Activated CD4-positive, alpha-beta T cell treated with anti-CD3 and anti-CD28 coated beads for 36 hours (primary cell): ENCODE measurements at regions not wholly inside any gene's neighbourhood (a gene's known extent, or its start where the extent isn't known, plus 50 kb on each side); places are given as distances from the start of the nearest gene placed in this dataset.
"Not testable (repeated sequence)": the region's sequence is repeated elsewhere in the genome, so short reads cannot be mapped to it uniquely, and the experiment has no call there.

Experiments
- ATAC-seq: fragments of 200-7000 bp; cut with Tn5 transposase; one replicate; pipeline ENCODE4 v1.10.0; 2021; ENCODE audit warnings: mild to moderate bottlenecking, moderate library complexity
- CTCF ChIA-PET: fragments of 350-600 bp; sonication (Branson Sonifier 250); formaldehyde crosslinking; loops from one replicate; lab custom pipeline; 2021; ENCODE audit warnings: antibody characterized with exemption; lab: Charles Lee
- POLR2A ChIA-PET: fragments of 350-600 bp; sonication (Branson Sonifier 250); formaldehyde crosslinking; loops from one replicate; lab custom pipeline; 2021; ENCODE audit warnings: antibody characterized with exemption, inconsistent platforms; lab: Charles Lee
- DNase-seq: peaks from one replicate; pipeline ENCODE4 v3.0.0-alpha.2; 2020
- H3K27ac Mint-ChIP-seq: one replicate; pipeline ENCODE4 v1.8.0; 2021; ENCODE audit warnings: mixed read lengths
- H3K27me3 Mint-ChIP-seq: one replicate; pipeline ENCODE4 v1.8.0; 2021; ENCODE audit warnings: mixed read lengths
- H3K36me3 Mint-ChIP-seq: one replicate; pipeline ENCODE4 v1.8.0; 2021; ENCODE audit warnings: low read depth, mixed read lengths
- H3K4me1 Mint-ChIP-seq: one replicate; pipeline ENCODE4 v1.8.0; 2021; ENCODE audit warnings: mixed read lengths
- H3K4me3 Mint-ChIP-seq: one replicate; pipeline ENCODE4 v1.8.0; 2021; ENCODE audit warnings: mild to moderate bottlenecking, moderate library complexity, mixed read lengths
- H3K9me3 Mint-ChIP-seq: one replicate; pipeline ENCODE4 v1.8.0; 2021; ENCODE audit warnings: low read depth, mixed read lengths
- intact Hi-C, 2 experiments: fragments of 100-400 bp; cut with DNase I in 1 of 2; cut with micrococcal nuclease in 1 of 2; formaldehyde crosslinking; loops; one replicate each; pipeline versions ENCODE4 v1.14.2 to v1.15.1; 2022 to 2024; cut with DNase I, micrococcal nuclease

DNA sequence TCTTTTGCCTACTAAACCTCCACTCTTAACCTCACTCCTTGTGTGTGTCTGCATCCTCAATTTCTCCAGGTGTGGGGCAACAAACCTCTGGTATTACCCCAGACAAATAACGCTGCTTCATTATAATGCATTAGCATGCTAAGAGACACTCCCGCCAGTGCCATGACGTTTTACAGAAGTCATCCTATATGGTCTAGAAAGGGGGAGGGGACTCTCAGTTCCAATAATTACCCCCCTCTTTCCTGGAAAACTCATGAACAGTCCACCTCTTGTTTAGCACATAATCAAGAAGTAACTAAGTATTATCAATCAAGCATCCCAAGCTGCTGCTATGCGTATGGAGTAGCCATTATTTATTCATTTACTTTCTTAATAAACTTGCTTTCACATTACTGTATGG is 364.5 kb downstream of the TYW1 start:
- intact Hi-C loops = no loop called here
- ATAC-seq (no peak), DNase-seq (no peak)
- no peaks in the 10 kb centered on the region for H3K4me1 Mint-ChIP-seq
- peaks cover 2% of the 10 kb centered on the region for H3K27me3 Mint-ChIP-seq
- no peak overlapping the region for H3K4me3 Mint-ChIP-seq
- ChIA-PET CTCF (no interaction called here), POLR2A (no interaction called here)
- H3K36me3 Mint-ChIP-seq = peaks cover 7% of the 10 kb centered on the region
- H3K27ac Mint-ChIP-seq = no peak overlapping the region
- H3K9me3 Mint-ChIP-seq = peaks cover 7% of the 10 kb centered on the region

DNA sequence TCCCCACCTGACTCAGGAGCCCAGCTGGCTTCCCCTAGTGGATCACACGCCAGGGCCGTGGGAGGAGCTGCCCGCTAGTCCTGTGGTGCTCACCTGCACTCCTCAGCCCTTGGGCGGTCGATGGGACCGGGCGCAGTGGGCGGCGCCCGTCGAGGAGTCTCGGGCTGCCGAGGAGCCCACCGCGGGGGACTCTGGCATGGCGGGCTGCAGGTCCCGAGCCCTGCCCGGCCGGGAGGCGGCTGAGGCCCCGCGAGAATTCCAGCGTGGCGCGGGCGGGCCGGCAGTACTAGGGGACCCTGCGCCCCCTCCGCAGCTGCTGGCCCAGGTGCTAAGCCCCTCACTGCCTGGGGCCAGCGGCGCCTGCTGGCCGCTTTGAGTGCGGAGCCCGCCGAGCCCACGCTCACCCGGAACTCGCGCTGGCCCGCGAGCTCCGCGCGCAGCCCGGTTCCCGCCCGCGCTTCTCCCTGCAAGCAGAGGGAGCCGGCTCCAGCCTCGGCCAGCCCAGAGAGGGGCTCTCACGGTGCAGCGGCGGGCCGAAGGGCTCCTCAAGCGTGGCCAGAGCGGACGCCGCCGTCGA is 367.9 kb downstream of the TYW1 start:
- ChIA-PET CTCF (interaction anchor here (1.1 kb wide), 1 partner anchor 14 kb away, joined by 4 read pairs; no protein-coding TSS in a partner anchor), POLR2A (no interaction called here)
- intact Hi-C loops = no loop called here
- ATAC-seq = no peak
- Mint-ChIP-seq H3K27me3 (peaks cover 3% of the 10 kb centered on the region), H3K36me3 (no peaks in the 10 kb centered on the region), H3K4me1 (no peaks in the 10 kb centered on the region), H3K9me3 (peaks cover 3% of the 10 kb centered on the region), H3K27ac (no peak overlapping the region), H3K4me3 (no peak overlapping the region)
- DNase-seq = no peak

DNA sequence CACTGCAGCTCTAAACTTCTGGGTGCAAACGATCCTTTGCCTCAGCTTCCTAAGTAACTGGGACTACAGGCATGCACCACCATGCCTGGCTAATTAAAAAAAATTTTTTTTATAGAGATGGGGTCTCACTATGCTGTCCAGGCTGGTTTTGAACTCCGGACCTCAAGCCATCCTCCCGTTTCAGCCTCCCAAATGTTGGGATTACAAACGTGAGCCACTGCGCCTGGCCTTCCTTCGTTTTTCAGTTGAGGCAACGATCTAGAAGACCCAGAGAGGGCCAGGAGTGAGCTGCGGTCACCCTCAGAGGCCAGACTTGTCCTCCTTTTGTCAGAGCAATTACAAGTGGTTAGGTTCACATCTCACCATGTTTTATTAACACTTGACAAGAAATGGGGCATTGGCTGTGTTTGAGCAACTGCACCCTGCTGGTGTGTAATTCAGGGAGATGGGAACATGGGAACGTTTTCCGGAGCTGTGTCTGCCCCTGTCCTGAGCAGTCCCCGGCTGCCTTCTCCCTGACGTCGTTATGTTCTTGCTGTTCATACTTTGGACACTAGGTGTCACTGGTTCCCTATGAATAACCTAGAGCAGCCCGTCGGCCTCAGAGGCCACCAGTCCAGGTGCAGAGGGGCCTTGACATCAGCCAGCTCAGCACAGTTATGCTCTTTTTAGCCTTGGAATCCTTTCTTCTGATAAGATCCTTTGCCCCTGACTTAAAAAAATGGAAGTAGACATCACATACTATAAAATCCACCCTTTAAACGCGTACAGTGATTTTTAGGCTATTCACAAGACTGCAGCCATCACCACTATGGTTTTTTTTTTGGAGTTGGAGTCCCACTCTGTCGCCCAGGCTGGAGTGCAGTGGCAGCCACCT is 375.0 kb downstream of the TYW1 start:
- CTCF ChIA-PET = interaction anchor here (0.7 to 1.0 kb wide), 3 partner anchors 8 to 150 kb away, joined by 3 to 4 read pairs (median 3); no protein-coding TSS in a partner anchor
- H3K27ac Mint-ChIP-seq = no peak overlapping the region
- no peak overlapping the region for H3K4me3 Mint-ChIP-seq

GRCh38 chr7:67373389-67373788 is 376.8 kb downstream of the TYW1 start:
- intact Hi-C loops, H3K4me3 Mint-ChIP-seq, H3K27ac Mint-ChIP-seq, CTCF ChIA-PET, H3K36me3 Mint-ChIP-seq, H3K9me3 Mint-ChIP-seq, H3K4me1 Mint-ChIP-seq, ATAC-seq, POLR2A ChIA-PET, DNase-seq: not testable (repeated sequence)
- peaks cover 17% of the 10 kb centered on the region for H3K27me3 Mint-ChIP-seq

More for the DNA sequence above, 375.0 kb downstream of the TYW1 start:
- intact Hi-C loops = no loop called here
- H3K27me3 Mint-ChIP-seq = peaks cover 17% of the 10 kb centered on the region
- H3K4me1 Mint-ChIP-seq = no peaks in the 10 kb centered on the region
- POLR2A ChIA-PET = no interaction called here
- H3K36me3 Mint-ChIP-seq = no peaks in the 10 kb centered on the region
- ATAC-seq (peak; percentile 77), DNase-seq (peak; percentile 64)
- H3K9me3 Mint-ChIP-seq = peaks cover 3% of the 10 kb centered on the region

- Mint-ChIP-seq H3K4me3 (no peak overlapping the region), H3K27me3 (peaks cover 17% of the 10 kb centered on the region), H3K36me3 (no peaks in the 10 kb centered on the region), H3K4me1 (no peaks in the 10 kb centered on the region), H3K27ac (no peak overlapping the region), H3K9me3 (no peaks in the 10 kb centered on the region)
- DNase-seq (no peak), ATAC-seq (no peak)
- intact Hi-C loops = no loop called here
- ChIA-PET CTCF (no interaction called here), POLR2A (no interaction called here)
These were observed 378.8 kb downstream of the TYW1 start for GRCh38 chr7:67375427-67375826.

GRCh38 chr7:67377939-67378862 is 381.6 kb downstream of the TYW1 start:
- ATAC-seq (peak; percentile 70), DNase-seq (peak; percentile 77)
- intact Hi-C loops = loop anchor here in 1 of 2 experiments (1.0 kb wide), 1 partner anchor 247 kb away; no protein-coding TSS in a partner anchor
- Mint-ChIP-seq H3K4me1 (no peaks in the 10 kb centered on the region), H3K27me3 (peaks cover 11% of the 10 kb centered on the region), H3K4me3 (no peak overlapping the region), H3K9me3 (no peaks in the 10 kb centered on the region), H3K27ac (no peak overlapping the region), H3K36me3 (no peaks in the 10 kb centered on the region)
- CTCF ChIA-PET = interaction anchor here (0.7 to 1.1 kb wide), 4 partner anchors 14 to 1539 kb away, joined by 3 to 4 read pairs (median 4); no protein-coding TSS in a partner anchor
- POLR2A ChIA-PET = no interaction called here

- CTCF ChIA-PET = interaction anchor here (1.0 kb wide), 1 partner anchor 18 kb away, joined by 3 read pairs; no protein-coding TSS in a partner anchor
- Mint-ChIP-seq H3K4me1 (no peaks in the 10 kb centered on the region), H3K36me3 (no peaks in the 10 kb centered on the region), H3K27ac (no peak overlapping the region), H3K4me3 (no peak overlapping the region), H3K27me3 (peaks cover 6% of the 10 kb centered on the region), H3K9me3 (no peaks in the 10 kb centered on the region)
- DNase-seq (no peak), ATAC-seq (no peak)
- intact Hi-C loops = no loop called here
- POLR2A ChIA-PET = interaction anchor here (0.6 kb wide), 1 partner anchor 1266 kb away, joined by 3 read pairs; no protein-coding TSS in a partner anchor
These were observed 383.7 kb downstream of the TYW1 start for GRCh38 chr7:67380326-67380725.

- Mint-ChIP-seq H3K27ac (no peak overlapping the region), H3K27me3 (peaks cover 6% of the 10 kb centered on the region), H3K4me1 (no peaks in the 10 kb centered on the region), H3K36me3 (no peaks in the 10 kb centered on the region), H3K9me3 (no peaks in the 10 kb centered on the region), H3K4me3 (no peak overlapping the region)
- CTCF ChIA-PET = interaction anchor here (0.7 kb wide), 1 partner anchor 239 kb away, joined by 3 read pairs; no protein-coding TSS in a partner anchor
- ATAC-seq (no peak), DNase-seq (no peak)
- intact Hi-C loops = no loop called here
- POLR2A ChIA-PET = no interaction called here
These were observed 384.2 kb downstream of the TYW1 start for GRCh38 chr7:67380858-67381257.

DNA sequence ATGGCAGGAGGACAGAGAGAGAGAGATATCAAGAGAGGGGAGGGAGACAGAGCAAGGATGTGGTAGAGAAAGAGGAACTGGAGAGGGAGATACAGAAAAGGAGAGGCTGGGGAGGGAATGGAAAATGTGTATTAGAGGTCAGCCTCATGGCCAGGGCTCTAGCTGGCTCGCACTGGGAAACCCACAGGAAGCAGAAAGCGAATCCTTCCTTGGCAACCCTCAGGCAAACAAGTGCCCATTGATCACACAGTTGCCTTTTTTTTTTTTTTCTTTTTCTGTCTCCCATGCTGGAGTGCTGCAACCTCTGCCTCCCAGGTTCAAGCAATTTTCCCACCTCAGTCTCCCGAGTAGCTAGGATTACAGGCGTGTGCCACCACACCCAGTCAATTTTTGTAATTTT is 391.2 kb downstream of the TYW1 start:
- CTCF ChIA-PET = no interaction called here

GRCh38 chr7:67391168-67391567 is 394.5 kb downstream of the TYW1 start:
- intact Hi-C loops = no loop called here
- CTCF ChIA-PET = no interaction called here
- no peaks in the 10 kb centered on the region for H3K9me3 Mint-ChIP-seq
- no peaks in the 10 kb centered on the region for H3K27me3 Mint-ChIP-seq
- H3K36me3 Mint-ChIP-seq = no peaks in the 10 kb centered on the region
- no peak overlapping the region for H3K4me3 Mint-ChIP-seq
- no peaks in the 10 kb centered on the region for H3K4me1 Mint-ChIP-seq
- DNase-seq (no peak), ATAC-seq (no peak)
- POLR2A ChIA-PET = no interaction called here
- H3K27ac Mint-ChIP-seq = no peak overlapping the region

More for the DNA sequence above, 391.2 kb downstream of the TYW1 start:
- no peak overlapping the region for H3K4me3 Mint-ChIP-seq
- H3K27me3 Mint-ChIP-seq = no peaks in the 10 kb centered on the region
- DNase-seq = no peak
- intact Hi-C loops = no loop called here
- POLR2A ChIA-PET = interaction anchor here (0.6 kb wide), 1 partner anchor 210 kb away, joined by 3 read pairs; no protein-coding TSS in a partner anchor
- no peak for ATAC-seq
- H3K27ac Mint-ChIP-seq = no peak overlapping the region
- H3K36me3 Mint-ChIP-seq = no peaks in the 10 kb centered on the region
- H3K9me3 Mint-ChIP-seq = no peaks in the 10 kb centered on the region
- no peaks in the 10 kb centered on the region for H3K4me1 Mint-ChIP-seq
